ENCODE measurements at regions not wholly inside any gene's neighbourhood (a gene's known extent, or its start where the extent isn't known, plus 50 kb on each side); places are given as distances from the start of the nearest gene placed in this dataset.

- no peak overlapping the region for H2AFZ ChIP-seq (ENCODE audit: low read depth, low read length)
- FAIRE-seq: no peak
- no peak overlapping the region for H3K4me3 Mint-ChIP-seq (ENCODE audit: unreplicated experiment)
- H3K9me3 ChIP-seq (ENCODE audit: insufficient read depth, low read depth, low read length): no peaks in the 10 kb centered on the region
- no peaks in the 10 kb centered on the region for H3K4me1 ChIP-seq (ENCODE audit: insufficient read depth, low read length)
- H3K9ac ChIP-seq (ENCODE audit: low read length): no peak overlapping the region
- no peak overlapping the region for H3K27ac ChIP-seq (ENCODE audit: low read depth, low read length)
- H3K4me3 ChIP-seq (ENCODE audit: insufficient read depth, low read depth, low read length): no peak overlapping the region
- H3K4me1 Mint-ChIP-seq (ENCODE audit: low read depth, unreplicated experiment): no peaks in the 10 kb centered on the region
- peaks cover 4% of the 10 kb centered on the region for H3K36me3 Mint-ChIP-seq (ENCODE audit: low read depth, unreplicated experiment)
- peaks cover 3% of the 10 kb centered on the region for H3K9me3 Mint-ChIP-seq (ENCODE audit: unreplicated experiment)
- H3K79me2 ChIP-seq (ENCODE audit: insufficient read depth, low read length): no peaks in the 10 kb centered on the region
- no peaks in the 10 kb centered on the region for H4K20me1 ChIP-seq (ENCODE audit: insufficient read depth, low read length)
- DNase-seq (ENCODE audit: low read depth): no peak
- no peak overlapping the region for H3K27ac Mint-ChIP-seq (ENCODE audit: unreplicated experiment)
- H3K27me3 ChIP-seq (ENCODE audit: insufficient read depth, low read length): no peaks in the 10 kb centered on the region
- no peaks in the 10 kb centered on the region for H3K36me3 ChIP-seq (ENCODE audit: insufficient read depth, low read length)
- H3K4me2 ChIP-seq (ENCODE audit: low read length): no peak overlapping the region
- no peaks in the 10 kb centered on the region for H3K27me3 Mint-ChIP-seq (ENCODE audit: low read depth, unreplicated experiment)
- peak; percentile 3 for TF ChIP-seq CTCF (IDR thresholded peaks at IDR 0.05; ENCODE audit: insufficient read depth, low read depth, low read length)
- TF ChIP-seq EZH2 (IDR thresholded peaks at IDR 0.05; ENCODE audit: insufficient read depth, low read length): no peak
These were observed 86.5 kb upstream of the CELF2 start for GRCh38 chr10:10930979-10931743.

- no peaks in the 10 kb centered on the region for H3K9me3 ChIP-seq (ENCODE audit: insufficient read depth, low read depth, low read length)
- no peaks in the 10 kb centered on the region for H3K79me2 ChIP-seq (ENCODE audit: insufficient read depth, low read length)
- H3K4me2 ChIP-seq (ENCODE audit: low read length): no peak overlapping the region
- no peaks in the 10 kb centered on the region for H4K20me1 ChIP-seq (ENCODE audit: insufficient read depth, low read length)
- no peak overlapping the region for H3K9ac ChIP-seq (ENCODE audit: low read length)
- Mint-ChIP-seq H3K4me3 (ENCODE audit: unreplicated experiment) (no peak overlapping the region), H3K4me1 (ENCODE audit: low read depth, unreplicated experiment) (no peaks in the 10 kb centered on the region), H3K27me3 (ENCODE audit: low read depth, unreplicated experiment) (no peaks in the 10 kb centered on the region), H3K9me3 (ENCODE audit: unreplicated experiment) (no peaks in the 10 kb centered on the region), H3K27ac (ENCODE audit: unreplicated experiment) (no peak overlapping the region), H3K36me3 (ENCODE audit: low read depth, unreplicated experiment) (no peaks in the 10 kb centered on the region)
- TF ChIP-seq EZH2 (IDR thresholded peaks at IDR 0.05; ENCODE audit: insufficient read depth, low read length) (no peak), CTCF (IDR thresholded peaks at IDR 0.05; ENCODE audit: insufficient read depth, low read depth, low read length) (no peak)
- no peak for DNase-seq (ENCODE audit: low read depth)
- no peaks in the 10 kb centered on the region for H3K36me3 ChIP-seq (ENCODE audit: insufficient read depth, low read length)
- no peak overlapping the region for H2AFZ ChIP-seq (ENCODE audit: low read depth, low read length)
- FAIRE-seq: no peak
- H3K27me3 ChIP-seq (ENCODE audit: insufficient read depth, low read length): no peaks in the 10 kb centered on the region
- no peaks in the 10 kb centered on the region for H3K4me1 ChIP-seq (ENCODE audit: insufficient read depth, low read length)
- H3K27ac ChIP-seq (ENCODE audit: low read depth, low read length): no peak overlapping the region
- no peak overlapping the region for H3K4me3 ChIP-seq (ENCODE audit: insufficient read depth, low read depth, low read length)
These were observed 82.6 kb upstream of the CELF2 start for GRCh38 chr10:10935032-10935431.

GRCh38 chr10:10938676-10939075, 79.0 kb upstream of the CELF2 start:
- Histone ChIP-seq H3K4me3 (ENCODE audit: insufficient read depth, low read depth, low read length) (no peak overlapping the region), H3K4me2 (ENCODE audit: low read length) (no peak overlapping the region), H4K20me1 (ENCODE audit: insufficient read depth, low read length) (no peaks in the 10 kb centered on the region), H3K79me2 (ENCODE audit: insufficient read depth, low read length) (no peaks in the 10 kb centered on the region), H3K36me3 (ENCODE audit: insufficient read depth, low read length) (no peaks in the 10 kb centered on the region), H3K27ac (ENCODE audit: low read depth, low read length) (no peak overlapping the region), H3K4me1 (ENCODE audit: insufficient read depth, low read length) (no peaks in the 10 kb centered on the region), H3K9me3 (ENCODE audit: insufficient read depth, low read depth, low read length) (no peaks in the 10 kb centered on the region), H3K9ac (ENCODE audit: low read length) (no peak overlapping the region), H3K27me3 (ENCODE audit: insufficient read depth, low read length) (no peaks in the 10 kb centered on the region), H2AFZ (ENCODE audit: low read depth, low read length) (no peak overlapping the region)
- FAIRE-seq (no peak), DNase-seq (ENCODE audit: low read depth) (no peak)
- Mint-ChIP-seq H3K9me3 (ENCODE audit: unreplicated experiment) (peaks cover 8% of the 10 kb centered on the region), H3K4me3 (ENCODE audit: unreplicated experiment) (no peak overlapping the region), H3K27ac (ENCODE audit: unreplicated experiment) (no peak overlapping the region), H3K27me3 (ENCODE audit: low read depth, unreplicated experiment) (no peaks in the 10 kb centered on the region), H3K36me3 (ENCODE audit: low read depth, unreplicated experiment) (no peaks in the 10 kb centered on the region), H3K4me1 (ENCODE audit: low read depth, unreplicated experiment) (no peaks in the 10 kb centered on the region)
- no peak for TF ChIP-seq EZH2 (IDR thresholded peaks at IDR 0.05; ENCODE audit: insufficient read depth, low read length)
- no peak for TF ChIP-seq CTCF (IDR thresholded peaks at IDR 0.05; ENCODE audit: insufficient read depth, low read depth, low read length)
